H1 (cell line): ENCODE measurements at regions not wholly inside any gene's neighbourhood (a gene's known extent, or its start where the extent isn't known, plus 50 kb on each side); places are given as distances from the start of the nearest gene placed in this dataset.
"Not testable (repeated sequence)": the region's sequence is repeated elsewhere in the genome, so short reads cannot be mapped to it uniquely, and the experiment has no call there.

ENCODE experiments used
- CTCF ChIA-PET: fragments of 300-600 bp; sonication (Branson Sonifier 250); formaldehyde crosslinking; loops from one replicate; lab custom pipeline; 2021; ENCODE audit not compliant: partially characterized antibody; lab: Charles Lee
- POLR2A ChIA-PET: fragments of 300-600 bp; sonication (Branson Sonifier 250); formaldehyde crosslinking; loops from one replicate; lab custom pipeline; 2021; ENCODE audit warnings: inconsistent platforms; ENCODE audit not compliant: partially characterized antibody; lab: Charles Lee
- DNase-seq, 2 experiments: peaks; one replicate each; pipeline versions ENCODE4 v3.0.0 to v3.0.0-alpha.2; 2010 to 2022; ENCODE audit warnings: low spot score in 2 of 2, low read depth in 1 of 2, mixed read lengths in 1 of 2
- FAIRE-seq: peaks from 2 replicates; lab custom pipeline; 2011; peaks lifted over from hg19 to GRCh38; lab: Jason Lieb, UNC
- H2AFZ ChIP-seq: 2 replicates; pipeline ENCODE4 v1.8.1; 2012; ENCODE audit warnings: low read length, inconsistent platforms
- H2AK5ac ChIP-seq: 2 replicates; pipeline ENCODE4 v1.6.1; 2013; ENCODE audit warnings: low read depth, low read length
- H2BK120ac ChIP-seq: replicated peaks from 2 replicates; pipeline ENCODE3; 2013; ENCODE audit warnings: low read depth, low read length, inconsistent platforms
- H2BK12ac ChIP-seq: 2 replicates; pipeline ENCODE4 v1.6.1; 2013; ENCODE audit warnings: low read depth, low read length
- H2BK15ac ChIP-seq: 2 replicates; pipeline ENCODE4 v1.6.1; 2013; ENCODE audit warnings: low read length
- H2BK20ac ChIP-seq: 2 replicates; pipeline ENCODE4 v1.6.1; 2013; ENCODE audit warnings: low read length
- H2BK5ac ChIP-seq: 2 replicates; pipeline ENCODE4 v1.6.1; 2013; ENCODE audit warnings: low read depth, low read length
- H3K14ac ChIP-seq: 2 replicates; pipeline ENCODE4 v1.6.1; 2013; ENCODE audit warnings: inconsistent platforms; ENCODE audit not compliant: insufficient read length
- H3K18ac ChIP-seq: 2 replicates; pipeline ENCODE4 v1.6.1; 2013; ENCODE audit warnings: low read length; ENCODE audit errors: extremely low read depth
- H3K23ac ChIP-seq: 2 replicates; pipeline ENCODE4 v1.6.1; 2013; ENCODE audit warnings: inconsistent platforms; ENCODE audit not compliant: insufficient read length
- H3K23me2 ChIP-seq: 2 replicates; pipeline ENCODE4 v1.6.1; 2013; ENCODE audit warnings: low read depth, low read length
- H3K27ac ChIP-seq: 2 replicates; pipeline ENCODE4 v1.6.1; 2011; ENCODE audit warnings: low read depth, low read length, inconsistent platforms
- H3K27me3 ChIP-seq, 4 experiments: replicated peaks in 1 of 4; 1 replicate in 1 of 4; 2 replicates in 3 of 4; pipeline versions ENCODE4 v1.6.1 to v1.8.1; 2011 to 2013; ENCODE audit warnings: low read length in 3 of 4, mild to moderate bottlenecking in 3 of 4, inconsistent platforms in 2 of 4, mixed read lengths in 2 of 4, moderate library complexity in 1 of 4; ENCODE audit not compliant: control insufficient read depth in 3 of 4, insufficient read depth in 3 of 4; ENCODE audit errors: extremely low read depth in 1 of 4
- H3K36me3 ChIP-seq, 4 experiments: 2 replicates each; pipeline versions ENCODE4 v1.6.1 to v1.8.1; 2011 to 2013; ENCODE audit warnings: mild to moderate bottlenecking in 4 of 4, low read length in 3 of 4, moderate library complexity in 2 of 4, control low read depth in 1 of 4, inconsistent platforms in 1 of 4; ENCODE audit not compliant: insufficient read depth in 4 of 4, control insufficient read depth in 2 of 4
- H3K4ac ChIP-seq: replicated peaks from 2 replicates; pipeline ENCODE3; 2013; ENCODE audit warnings: low read length, low read depth, mixed read lengths, inconsistent platforms; ENCODE audit not compliant: insufficient read length
- H3K4me1 ChIP-seq, 4 experiments: replicated peaks in 1 of 4; 1 replicate in 1 of 4; 2 replicates in 3 of 4; pipeline versions ENCODE4 v1.6.1 to v1.8.1; 2011 to 2013; ENCODE audit warnings: low read length in 3 of 4, inconsistent platforms in 2 of 4, mixed read lengths in 1 of 4; ENCODE audit not compliant: insufficient read depth in 4 of 4, control insufficient read depth in 3 of 4
- H3K4me2 ChIP-seq, 2 experiments: 2 replicates each; pipeline versions ENCODE4 v1.6.1 to v1.8.1; 2011 to 2013; ENCODE audit warnings: low read depth in 2 of 2, low read length in 2 of 2, control low read depth in 1 of 2, inconsistent platforms in 1 of 2, mild to moderate bottlenecking in 1 of 2; ENCODE audit not compliant: insufficient read depth in 1 of 2
- H3K4me3 ChIP-seq, 4 experiments: fragments of 200-600, 300-600 bp in 1 of 4; sonication (generic), shearing (Covaris generic), sonication (Bioruptor Twin) in 1 of 4; 2 replicates each; pipeline versions ENCODE4 v1.5.1 to v1.8.1; 2011 to 2016; ENCODE audit warnings: low read length in 4 of 4, low read depth in 3 of 4, control low read depth in 2 of 4, inconsistent platforms in 2 of 4, mild to moderate bottlenecking in 2 of 4, mixed read lengths in 1 of 4, moderate library complexity in 1 of 4; ENCODE audit not compliant: insufficient read depth in 2 of 4; ENCODE audit errors: extremely low read depth in 1 of 4
- H3K56ac ChIP-seq: replicated peaks from 2 replicates; pipeline ENCODE3; 2013; ENCODE audit warnings: low read depth, mild to moderate bottlenecking, mixed read lengths, low read length, inconsistent platforms; ENCODE audit not compliant: insufficient read length
- H3K79me1 ChIP-seq: 2 replicates; pipeline ENCODE4 v1.6.1; 2013; ENCODE audit warnings: low read depth, low read length, control low read depth
- H3K79me2 ChIP-seq, 2 experiments: 2 replicates each; pipeline versions ENCODE4 v1.6.1 to v1.8.1; 2012 to 2013; ENCODE audit warnings: low read length in 2 of 2, mild to moderate bottlenecking in 2 of 2, inconsistent platforms in 1 of 2; ENCODE audit not compliant: insufficient read depth in 2 of 2, control insufficient read depth in 1 of 2
- H3K9ac ChIP-seq, 4 experiments: replicated peaks in 1 of 4; 1 replicate in 1 of 4; 2 replicates in 3 of 4; pipeline versions ENCODE4 v1.6.1 to v1.8.1; 2011 to 2013; ENCODE audit warnings: low read depth in 3 of 4, low read length in 3 of 4, control low read depth in 2 of 4, mild to moderate bottlenecking in 2 of 4, moderate library complexity in 2 of 4, inconsistent platforms in 1 of 4; ENCODE audit errors: extremely low read depth in 1 of 4
- H3K9me3 ChIP-seq, 2 experiments: 2 replicates each; pipeline versions ENCODE4 v1.6.1 to v1.8.1; 2012 to 2013; ENCODE audit warnings: mild to moderate bottlenecking in 2 of 2, moderate library complexity in 2 of 2, control low read depth in 1 of 2, inconsistent platforms in 1 of 2, low read depth in 1 of 2, low read length in 1 of 2, mixed read lengths in 1 of 2; ENCODE audit not compliant: insufficient read depth in 2 of 2
- H4K20me1 ChIP-seq, 2 experiments: replicated peaks in 1 of 2; 2 replicates each; pipeline versions ENCODE3 to v1.8.1; 2011 to 2013; ENCODE audit warnings: inconsistent platforms in 2 of 2, low read length in 2 of 2, mild to moderate bottlenecking in 1 of 2; ENCODE audit not compliant: insufficient read depth in 2 of 2, control insufficient read depth in 1 of 2
- H4K5ac ChIP-seq: 2 replicates; pipeline ENCODE4 v1.6.1; 2013; ENCODE audit warnings: low read length, low read depth, mixed read lengths, inconsistent platforms; ENCODE audit not compliant: insufficient read length
- H4K8ac ChIP-seq: 2 replicates; pipeline ENCODE4 v1.8.0; 2013; ENCODE audit warnings: mild to moderate bottlenecking, moderate library complexity, low read length, inconsistent platforms; ENCODE audit not compliant: insufficient read depth; ENCODE audit errors: extremely low read depth
- H4K91ac ChIP-seq: replicated peaks from 2 replicates; pipeline ENCODE3; 2013; ENCODE audit warnings: low read length, mixed read lengths, inconsistent platforms; ENCODE audit not compliant: insufficient read length
- WGBS, 2 experiments: shearing (Covaris generic) in 1 of 2; methylation state at CpG; one replicate each; pipeline versions ENCODE4 v1.1.6 to v1.1.7; 2013 to 2015; ENCODE audit warnings: low lambda C conversion rate in 2 of 2, mixed read lengths in 2 of 2, inconsistent platforms in 1 of 2, low coverage in 1 of 2, missing lambda C conversion rate in 1 of 2; ENCODE audit not compliant: insufficient replicate concordance in 2 of 2, insufficient coverage in 1 of 2, insufficient read length in 1 of 2; ENCODE audit errors: extremely low coverage in 1 of 2, missing lambda C conversion rate in 1 of 2; 5-methylcytosine and 5-hydroxymethylcytosine counted together

- H3K79me1 ChIP-seq, H3K36me3 ChIP-seq, H3K4ac ChIP-seq, H3K23me2 ChIP-seq, DNase-seq, H3K9me3 ChIP-seq, H2BK120ac ChIP-seq, H2BK20ac ChIP-seq, H2AFZ ChIP-seq, H3K4me1 ChIP-seq, H4K20me1 ChIP-seq, H3K4me2 ChIP-seq, H2AK5ac ChIP-seq, H3K23ac ChIP-seq, CTCF ChIA-PET, FAIRE-seq, H3K14ac ChIP-seq, H3K56ac ChIP-seq, H2BK5ac ChIP-seq, H2BK15ac ChIP-seq, H2BK12ac ChIP-seq, H4K91ac ChIP-seq, H3K79me2 ChIP-seq, POLR2A ChIA-PET, H3K27me3 ChIP-seq, H3K4me3 ChIP-seq, H4K8ac ChIP-seq, H3K27ac ChIP-seq, H4K5ac ChIP-seq, H3K9ac ChIP-seq, H3K18ac ChIP-seq: not testable (repeated sequence)
- WGBS, 2 experiments = no CpG with 5 or more reads among the region's 4 CpGs
These were observed 101.9 kb upstream of the SEC22B start for GRCh38 chr1:120278259-120278610.

- H3K14ac ChIP-seq, H3K27me3 ChIP-seq, H2BK20ac ChIP-seq, H2AFZ ChIP-seq, FAIRE-seq, H3K9ac ChIP-seq, H2AK5ac ChIP-seq, H4K8ac ChIP-seq, H3K18ac ChIP-seq, DNase-seq, H3K9me3 ChIP-seq, H4K91ac ChIP-seq, POLR2A ChIA-PET, H3K4ac ChIP-seq, H3K36me3 ChIP-seq, H2BK120ac ChIP-seq, H2BK5ac ChIP-seq, H3K27ac ChIP-seq, H3K79me2 ChIP-seq, H3K4me2 ChIP-seq, H3K4me3 ChIP-seq, H3K23ac ChIP-seq, H2BK12ac ChIP-seq, H4K5ac ChIP-seq, H3K4me1 ChIP-seq, CTCF ChIA-PET, H3K23me2 ChIP-seq, H4K20me1 ChIP-seq, H3K79me1 ChIP-seq, H3K56ac ChIP-seq, H2BK15ac ChIP-seq: not testable (repeated sequence)
- WGBS, 2 experiments = no CpG with 5 or more reads among the region's 26 CpGs
These were observed 101.3 kb upstream of the SEC22B start for GRCh38 chr1:120277428-120278258.
